Gastrocnemius medialis (tissue), 4 donors: ENCODE measurements at regions not wholly inside any gene's neighbourhood (a gene's known extent, or its start where the extent isn't known, plus 50 kb on each side); places are given as distances from the start of the nearest gene placed in this dataset.

ENCODE experiments used
- ATAC-seq, 2 donors: fragments of 150-250 bp; one replicate each; pipeline ENCODE4 v1.9.1; 2016
- DNase-seq, 2 donors: peaks; one replicate each; pipeline ENCODE4 v3.0.0-alpha.2; 2019
- H3K27ac ChIP-seq, 4 donors: fragments of 200-600 bp; sonication (generic); 1 replicate in 1 of 4; 2 replicates in 3 of 4; pipeline ENCODE4 v1.5.1; 2016 to 2018; ENCODE audit warnings: mild to moderate bottlenecking in 2 of 4, moderate library complexity in 1 of 4
- H3K27me3 ChIP-seq, 3 donors: fragments of 200-600 bp; sonication (generic) in 2 of 3; 1 replicate in 1 of 3; 2 replicates in 2 of 3; pipeline versions ENCODE4 v1.5.1 to v1.6.0; 2016 to 2019; ENCODE audit warnings: mild to moderate bottlenecking in 1 of 3, moderate library complexity in 1 of 3
- H3K36me3 ChIP-seq, 2 donors: fragments of 200-600 bp; sonication (generic) in 1 of 2; one replicate each; pipeline ENCODE4 v1.5.1; 2017 to 2018
- H3K4me1 ChIP-seq, 2 donors: fragments of 200-600 bp; sonication (generic) in 1 of 2; one replicate each; pipeline ENCODE4 v1.5.1; 2016 to 2017; ENCODE audit warnings: mild to moderate bottlenecking in 2 of 2
- H3K4me3 ChIP-seq, 4 donors: fragments of 200-600 bp; sonication (generic) in 3 of 4; 1 replicate in 1 of 4; 2 replicates in 3 of 4; pipeline ENCODE4 v1.5.1; 2016 to 2019; ENCODE audit warnings: mild to moderate bottlenecking in 2 of 4
- H3K9me3 ChIP-seq, 3 donors: fragments of 200-600 bp; sonication (generic) in 2 of 3; 1 replicate in 1 of 3; 2 replicates in 2 of 3; pipeline ENCODE4 v1.5.1; 2016 to 2019
- POLR2A ChIP-seq, 2 donors: fragments of 450-650 bp; IDR thresholded peaks; one replicate each; pipeline ENCODE4 v1.6.1; 2017; ENCODE audit warnings: antibody characterized with exemption in 2 of 2, mild to moderate bottlenecking in 2 of 2, moderate library complexity in 2 of 2
- in situ Hi-C, 4 donors: fragments of 200-750 bp; cut with MboI; loops; one replicate each; pipeline versions ENCODE4 v1.15.0 to v1.8.0; 2017; ENCODE audit warnings: low sequenced_read_pairs in 4 of 4
- intact Hi-C: fragments of 100-400 bp; cut with DNase I; formaldehyde crosslinking; loops from one replicate; pipeline ENCODE4 v1.15.1; 2023; ENCODE audit warnings: low total_unique reads
- TF ChIP-seq, protein P1 (sequence below), 5 experiments: fragments of 450-650 bp in 3 of 5; fragments of 200-600 bp in 2 of 5; sonication (generic) in 2 of 5; IDR thresholded peaks in 4 of 5; conservative IDR thresholded peaks in 1 of 5; 1 replicate in 4 of 5; 2 replicates in 1 of 5; pipeline ENCODE4 v1.5.1; 2016 to 2019; ENCODE audit warnings: antibody characterized with exemption in 5 of 5, mild to moderate bottlenecking in 3 of 5, moderate library complexity in 3 of 5

GRCh38 chr14:95814363-95815225 is 62.0 kb upstream of the TUNAR start:
- in situ Hi-C loops, result no loop called here
- DNase-seq (no peak), ATAC-seq (no peak)
- H3K27ac ChIP-seq, result no peak overlapping the region
- peaks cover 0 to 7% (median 0%) of the 10 kb centered on the region in 3 donors for H3K27me3 ChIP-seq
- H3K4me3 ChIP-seq, result no peak overlapping the region
- no peaks in the 10 kb centered on the region for H3K4me1 ChIP-seq
- no peaks in the 10 kb centered on the region for H3K36me3 ChIP-seq
- TF ChIP-seq, protein P1, sequence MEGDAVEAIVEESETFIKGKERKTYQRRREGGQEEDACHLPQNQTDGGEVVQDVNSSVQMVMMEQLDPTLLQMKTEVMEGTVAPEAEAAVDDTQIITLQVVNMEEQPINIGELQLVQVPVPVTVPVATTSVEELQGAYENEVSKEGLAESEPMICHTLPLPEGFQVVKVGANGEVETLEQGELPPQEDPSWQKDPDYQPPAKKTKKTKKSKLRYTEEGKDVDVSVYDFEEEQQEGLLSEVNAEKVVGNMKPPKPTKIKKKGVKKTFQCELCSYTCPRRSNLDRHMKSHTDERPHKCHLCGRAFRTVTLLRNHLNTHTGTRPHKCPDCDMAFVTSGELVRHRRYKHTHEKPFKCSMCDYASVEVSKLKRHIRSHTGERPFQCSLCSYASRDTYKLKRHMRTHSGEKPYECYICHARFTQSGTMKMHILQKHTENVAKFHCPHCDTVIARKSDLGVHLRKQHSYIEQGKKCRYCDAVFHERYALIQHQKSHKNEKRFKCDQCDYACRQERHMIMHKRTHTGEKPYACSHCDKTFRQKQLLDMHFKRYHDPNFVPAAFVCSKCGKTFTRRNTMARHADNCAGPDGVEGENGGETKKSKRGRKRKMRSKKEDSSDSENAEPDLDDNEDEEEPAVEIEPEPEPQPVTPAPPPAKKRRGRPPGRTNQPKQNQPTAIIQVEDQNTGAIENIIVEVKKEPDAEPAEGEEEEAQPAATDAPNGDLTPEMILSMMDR (IDR thresholded peaks at IDR 0.05 in 4 of 5, conservative IDR thresholded peaks at IDR 0.05 in 1 of 5), result no peak
- TF ChIP-seq POLR2A (IDR thresholded peaks at IDR 0.05), result no peak
- H3K9me3 ChIP-seq, result no peaks in the 10 kb centered on the region
- intact Hi-C loops, result no loop called here

DNA sequence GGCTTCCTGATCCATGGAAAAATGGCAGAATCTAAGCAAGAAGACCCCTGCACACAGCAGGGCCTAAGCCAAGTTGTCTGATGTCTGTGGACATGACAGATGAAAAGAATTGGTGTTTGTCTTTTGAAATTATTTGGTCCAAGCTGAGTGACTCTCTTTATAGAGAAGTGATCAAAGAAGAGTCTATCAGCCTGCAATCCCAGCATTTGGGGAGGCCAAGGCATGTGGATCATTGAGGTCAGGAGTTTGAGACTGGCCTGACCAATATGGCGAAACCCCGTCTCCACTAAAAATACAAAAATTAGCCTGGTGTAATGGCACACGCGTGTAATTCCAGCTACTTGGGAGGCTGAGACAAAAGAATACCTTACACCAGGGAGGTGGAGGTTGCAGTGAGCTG is 64.8 kb upstream of the TUNAR start:
- no peak for TF ChIP-seq POLR2A (IDR thresholded peaks at IDR 0.05)
- TF ChIP-seq, protein P1 (IDR thresholded peaks at IDR 0.05 in 4 of 5, conservative IDR thresholded peaks at IDR 0.05 in 1 of 5), result no peak
- in situ Hi-C loops (no loop called here), intact Hi-C loops (no loop called here)
- Histone ChIP-seq H3K36me3 (no peaks in the 10 kb centered on the region), H3K27ac (no peak overlapping the region), H3K9me3 (no peaks in the 10 kb centered on the region), H3K27me3 (peaks cover 0 to 7% (median 0%) of the 10 kb centered on the region in 3 donors), H3K4me1 (no peaks in the 10 kb centered on the region), H3K4me3 (no peak overlapping the region)
- DNase-seq (no peak), ATAC-seq (no peak)

- no peak for ATAC-seq
- no peak for DNase-seq
- intact Hi-C loops, result no loop called here
- H3K27ac ChIP-seq, result no peak overlapping the region
- H3K9me3 ChIP-seq, result no peaks in the 10 kb centered on the region
- TF ChIP-seq POLR2A (IDR thresholded peaks at IDR 0.05), result no peak
- TF ChIP-seq, protein P1 (IDR thresholded peaks at IDR 0.05 in 4 of 5, conservative IDR thresholded peaks at IDR 0.05 in 1 of 5), result no peak
- no peaks in the 10 kb centered on the region for H3K27me3 ChIP-seq
- H3K4me1 ChIP-seq, result no peaks in the 10 kb centered on the region
- no peak overlapping the region for H3K4me3 ChIP-seq
- H3K36me3 ChIP-seq, result no peaks in the 10 kb centered on the region
- in situ Hi-C loops, result no loop called here
Observed at GRCh38 chr14:95808371-95808770, 68.3 kb upstream of the TUNAR start.

- H3K9me3 ChIP-seq, result no peaks in the 10 kb centered on the region
- no peak for ATAC-seq
- peaks cover 0 to 4% (median 0%) of the 10 kb centered on the region in 3 donors for H3K27me3 ChIP-seq
- in situ Hi-C loops (no loop called here), intact Hi-C loops (no loop called here)
- H3K4me1 ChIP-seq, result no peaks in the 10 kb centered on the region
- no peaks in the 10 kb centered on the region for H3K36me3 ChIP-seq
- no peak overlapping the region for H3K27ac ChIP-seq
- no peak for DNase-seq
- no peak overlapping the region for H3K4me3 ChIP-seq
- TF ChIP-seq, protein P1 (IDR thresholded peaks at IDR 0.05 in 4 of 5, conservative IDR thresholded peaks at IDR 0.05 in 1 of 5), result no peak
- no peak for TF ChIP-seq POLR2A (IDR thresholded peaks at IDR 0.05)
Observed at GRCh38 chr14:95796788-95797187, 79.8 kb upstream of the TUNAR start.
